Transverse colon (tissue), 4 donors: ENCODE measurements at regions not wholly inside any gene's neighbourhood (a gene's known extent, or its start where the extent isn't known, plus 50 kb on each side); places are given as distances from the start of the nearest gene placed in this dataset.

ENCODE experiments used
- DNase-seq: peaks from one replicate; pipeline ENCODE4 v3.0.0-alpha.2; 2019
- H3K27ac ChIP-seq, 4 donors: fragments of 200-600 bp; sonication (generic); 2 replicates each; pipeline ENCODE4 v1.5.1; 2016 to 2018; ENCODE audit warnings: inconsistent platforms in 4 of 4
- H3K27me3 ChIP-seq: fragments of 200-600 bp; sonication (generic); 2 replicates; pipeline ENCODE4 v1.5.1; 2017; ENCODE audit warnings: inconsistent platforms
- H3K36me3 ChIP-seq, 4 donors: fragments of 200-600 bp; sonication (generic); 2 replicates each; pipeline ENCODE4 v1.5.1; 2017 to 2019; ENCODE audit warnings: inconsistent platforms in 4 of 4
- H3K4me1 ChIP-seq, 4 donors: fragments of 200-600 bp; sonication (generic); 2 replicates each; pipeline ENCODE4 v1.5.1; 2017 to 2020; ENCODE audit warnings: inconsistent platforms in 4 of 4
- H3K4me3 ChIP-seq, 4 donors: fragments of 200-600 bp; sonication (generic); 1 replicate in 1 of 4; 2 replicates in 3 of 4; pipeline versions ENCODE4 v1.5.1 to v1.6.1; 2017 to 2019; ENCODE audit warnings: inconsistent platforms in 4 of 4
- H3K9me3 ChIP-seq, 2 donors: fragments of 200-600 bp; sonication (generic); 2 replicates each; pipeline ENCODE4 v1.5.1; 2017 to 2019; ENCODE audit warnings: inconsistent platforms in 2 of 2
- CTCF ChIP-seq, 5 experiments: fragments of 200-600 bp in 3 of 5; fragments of 450-650 bp in 2 of 5; sonication (generic) in 3 of 5; IDR thresholded peaks; 1 replicate in 2 of 5; 2 replicates in 3 of 5; pipeline ENCODE4 v1.5.1; 2016 to 2017; ENCODE audit warnings: antibody characterized with exemption in 5 of 5, inconsistent platforms in 3 of 5, mild to moderate bottlenecking in 2 of 5, moderate library complexity in 1 of 5
- EP300 ChIP-seq: sonication (generic); formaldehyde crosslinking; IDR thresholded peaks from one replicate; pipeline ENCODE4 v1.6.1; 2017; ENCODE audit warnings: antibody characterized with exemption, low read depth
- POLR2A ChIP-seq: fragments of 450-650 bp; IDR thresholded peaks from one replicate; pipeline ENCODE4 v1.6.1; 2016; ENCODE audit warnings: antibody characterized with exemption, mild to moderate bottlenecking, moderate library complexity
- POLR2AphosphoS5 ChIP-seq, 3 donors: sonication (generic); formaldehyde crosslinking; IDR thresholded peaks; one replicate each; pipeline ENCODE4 v1.6.1; 2016; ENCODE audit warnings: antibody characterized with exemption in 3 of 3
- WGBS, 2 donors: methylation state at CpG; one replicate each; pipeline ENCODE4 v1.1.5; 2018; ENCODE audit warnings: low coverage in 1 of 2; 5-methylcytosine and 5-hydroxymethylcytosine counted together
- in situ Hi-C, 4 donors: fragments of 200-750 bp; cut with MboI; loops; one replicate each; pipeline versions ENCODE4 v1.15.0 to v1.15.1; 2017; ENCODE audit warnings: low sequenced_read_pairs in 3 of 4, low pct_ligation_motif_present in 1 of 4, low pct_unique_long_range_greater_than_20kb in 1 of 4
- intact Hi-C: fragments of 100-400 bp; cut with DNase I; formaldehyde crosslinking; loops from one replicate; pipeline ENCODE4 v1.15.1; 2023; ENCODE audit warnings: low total_unique reads

GRCh38 chr15:96586901-96587300, 256.4 kb downstream of the NR2F2 start:
- WGBS, 2 donors = 66 to 80% methylated on average over 4 of the region's 4 CpGs
- intact Hi-C loops (no loop called here), in situ Hi-C loops (no loop called here)

GRCh38 chr15:96589864-96590263, 259.4 kb downstream of the NR2F2 start:
- H3K27ac ChIP-seq = no peak overlapping the region
- intact Hi-C loops (loop anchor here (10.0 kb wide), 1 partner anchor 215 kb away; no protein-coding TSS in a partner anchor), in situ Hi-C loops (no loop called here)
- TF ChIP-seq POLR2A = no peak
- TF ChIP-seq EP300 = no peak
- no peak for TF ChIP-seq CTCF (IDR thresholded peaks at IDR 0.05)
- TF ChIP-seq POLR2AphosphoS5 (IDR thresholded peaks at IDR 0.05) = no peak
- no peak for DNase-seq
- no peaks in the 10 kb centered on the region for H3K4me1 ChIP-seq
- no peaks in the 10 kb centered on the region for H3K27me3 ChIP-seq
- H3K9me3 ChIP-seq = no peaks in the 10 kb centered on the region
- 60 to 100% methylated on average over 1 to 3 of the region's 3 CpGs for WGBS, 2 donors
- H3K36me3 ChIP-seq = no peaks in the 10 kb centered on the region
- H3K4me3 ChIP-seq = no peak overlapping the region

More at GRCh38 chr15:96586901-96587300, 256.4 kb downstream of the NR2F2 start:
- Histone ChIP-seq H3K9me3 (no peaks in the 10 kb centered on the region), H3K27me3 (no peaks in the 10 kb centered on the region), H3K27ac (no peak overlapping the region), H3K4me3 (no peak overlapping the region), H3K36me3 (no peaks in the 10 kb centered on the region), H3K4me1 (no peaks in the 10 kb centered on the region)
- DNase-seq = no peak
- no peak for TF ChIP-seq POLR2AphosphoS5 (IDR thresholded peaks at IDR 0.05)
- TF ChIP-seq CTCF (IDR thresholded peaks at IDR 0.05) = no peak
- no peak for TF ChIP-seq POLR2A
- TF ChIP-seq EP300 = no peak

GRCh38 chr15:96593735-96594134, 263.2 kb downstream of the NR2F2 start:
- no peaks in the 10 kb centered on the region for H3K4me1 ChIP-seq
- no peaks in the 10 kb centered on the region for H3K36me3 ChIP-seq
- DNase-seq = no peak
- 48 to 58% methylated on average over 7 of the region's 7 CpGs for WGBS, 2 donors
- intact Hi-C loops = loop anchor here (10.0 kb wide), 1 partner anchor 211 kb away; no protein-coding TSS in a partner anchor
- H3K4me3 ChIP-seq = no peak overlapping the region
- TF ChIP-seq CTCF (IDR thresholded peaks at IDR 0.05) (no peak), EP300 (no peak), POLR2AphosphoS5 (IDR thresholded peaks at IDR 0.05) (no peak), POLR2A (no peak)
- no peaks in the 10 kb centered on the region for H3K9me3 ChIP-seq
- no peak overlapping the region for H3K27ac ChIP-seq
- in situ Hi-C loops = no loop called here
- no peaks in the 10 kb centered on the region for H3K27me3 ChIP-seq

- Histone ChIP-seq H3K4me3 (no peak overlapping the region), H3K27me3 (no peaks in the 10 kb centered on the region), H3K36me3 (no peaks in the 10 kb centered on the region), H3K9me3 (no peaks in the 10 kb centered on the region), H3K27ac (no peak overlapping the region), H3K4me1 (no peaks in the 10 kb centered on the region)
- TF ChIP-seq POLR2AphosphoS5 (IDR thresholded peaks at IDR 0.05) = no peak
- no peak for TF ChIP-seq EP300
- no peak for TF ChIP-seq POLR2A
- intact Hi-C loops (loop anchor here (10.0 kb wide), 1 partner anchor 209 kb away; no protein-coding TSS in a partner anchor), in situ Hi-C loops (no loop called here)
- 63 to 81% methylated on average over 2 to 3 of the region's 3 CpGs for WGBS, 2 donors
- no peak for DNase-seq
Observed at GRCh38 chr15:96595951-96596350, 265.5 kb downstream of the NR2F2 start.

- intact Hi-C loops (loop anchor here (10.0 kb wide), 1 partner anchor 206 kb away; no protein-coding TSS in a partner anchor), in situ Hi-C loops (no loop called here)
- TF ChIP-seq POLR2A = no peak
- no peak for TF ChIP-seq EP300
- TF ChIP-seq POLR2AphosphoS5 (IDR thresholded peaks at IDR 0.05) = no peak
- TF ChIP-seq CTCF (IDR thresholded peaks at IDR 0.05) = no peak
- 68 to 78% methylated on average over 5 of the region's 5 CpGs for WGBS, 2 donors
- Histone ChIP-seq H3K9me3 (no peaks in the 10 kb centered on the region), H3K27ac (no peak overlapping the region), H3K27me3 (no peaks in the 10 kb centered on the region), H3K36me3 (no peaks in the 10 kb centered on the region), H3K4me3 (no peak overlapping the region), H3K4me1 (no peaks in the 10 kb centered on the region)
- no peak for DNase-seq
Observed at GRCh38 chr15:96598514-96598913, 268.0 kb downstream of the NR2F2 start.
